SK-MEL-5 (cell line): ENCODE measurements at regions not wholly inside any gene's neighbourhood (a gene's known extent, or its start where the extent isn't known, plus 50 kb on each side); places are given as distances from the start of the nearest gene placed in this dataset.

Source experiments
- DNase-seq: peaks from one replicate; pipeline ENCODE4 v3.0.0-alpha.2; 2016; ENCODE audit warnings: low read depth, low spot score
- in situ Hi-C: cut with HindIII; loops from 2 replicates; pipeline ENCODE4 v1.10.0; 2016; ENCODE audit warnings: low sequenced_read_pairs, high pct_unique_total_duplicates, low pct_unique_long_range_greater_than_20kb

GRCh38 chr2:217291259-217291658 is 431.4 kb upstream of the TNP1 start:
- in situ Hi-C loops = no loop called here
- no peak for DNase-seq

- in situ Hi-C loops = no loop called here
- DNase-seq = no peak
Measured at GRCh38 chr2:217290467-217290866, 430.6 kb upstream of the TNP1 start.

- in situ Hi-C loops = no loop called here
- no peak for DNase-seq
Measured at GRCh38 chr2:217289907-217290280, 430.0 kb upstream of the TNP1 start.

- DNase-seq = no peak
- in situ Hi-C loops = no loop called here
Measured at GRCh38 chr2:217289177-217289906, 429.5 kb upstream of the TNP1 start.

- in situ Hi-C loops = no loop called here
Measured at GRCh38 chr2:217288472-217289063, 428.7 kb upstream of the TNP1 start.

GRCh38 chr2:217286833-217287232 is 427.0 kb upstream of the TNP1 start:
- DNase-seq = no peak
- in situ Hi-C loops = no loop called here

More at GRCh38 chr2:217288472-217289063, 428.7 kb upstream of the TNP1 start:
- no peak for DNase-seq

GRCh38 chr2:217285926-217286325 is 426.1 kb upstream of the TNP1 start:
- in situ Hi-C loops = no loop called here

GRCh38 chr2:217283460-217283859 is 423.6 kb upstream of the TNP1 start:
- in situ Hi-C loops = no loop called here
- DNase-seq = no peak

More at GRCh38 chr2:217285926-217286325, 426.1 kb upstream of the TNP1 start:
- no peak for DNase-seq

GRCh38 chr2:217282531-217282930 is 422.7 kb upstream of the TNP1 start:
- no peak for DNase-seq

GRCh38 chr2:217279556-217279955 is 419.7 kb upstream of the TNP1 start:
- in situ Hi-C loops = no loop called here

More at GRCh38 chr2:217282531-217282930, 422.7 kb upstream of the TNP1 start:
- in situ Hi-C loops = no loop called here

GRCh38 chr2:217279140-217279539 is 419.3 kb upstream of the TNP1 start:
- in situ Hi-C loops = no loop called here
- DNase-seq = no peak

More at GRCh38 chr2:217279556-217279955, 419.7 kb upstream of the TNP1 start:
- peak; percentile 45 for DNase-seq

GRCh38 chr2:217277646-217278398 is 418.0 kb upstream of the TNP1 start:
- in situ Hi-C loops = no loop called here
- DNase-seq = peak; percentile 83

- in situ Hi-C loops = no loop called here
Measured at GRCh38 chr2:217276433-217276832, 416.6 kb upstream of the TNP1 start.

GRCh38 chr2:217275091-217275490 is 415.2 kb upstream of the TNP1 start:
- no peak for DNase-seq
- in situ Hi-C loops = no loop called here

More at GRCh38 chr2:217276433-217276832, 416.6 kb upstream of the TNP1 start:
- no peak for DNase-seq

- in situ Hi-C loops = no loop called here
Measured at GRCh38 chr2:217274578-217274977, 414.7 kb upstream of the TNP1 start.

GRCh38 chr2:217273851-217274250 is 414.0 kb upstream of the TNP1 start:
- in situ Hi-C loops = no loop called here

More at GRCh38 chr2:217274578-217274977, 414.7 kb upstream of the TNP1 start:
- no peak for DNase-seq

GRCh38 chr2:217273162-217273561 is 413.3 kb upstream of the TNP1 start:
- in situ Hi-C loops = no loop called here
- no peak for DNase-seq

More at GRCh38 chr2:217273851-217274250, 414.0 kb upstream of the TNP1 start:
- no peak for DNase-seq

- in situ Hi-C loops = no loop called here
- no peak for DNase-seq
Measured at GRCh38 chr2:217271813-217272212, 411.9 kb upstream of the TNP1 start.
